ENCODE measurements at regions not wholly inside any gene's neighbourhood (a gene's known extent, or its start where the extent isn't known, plus 50 kb on each side); places are given as distances from the start of the nearest gene placed in this dataset.

DNA sequence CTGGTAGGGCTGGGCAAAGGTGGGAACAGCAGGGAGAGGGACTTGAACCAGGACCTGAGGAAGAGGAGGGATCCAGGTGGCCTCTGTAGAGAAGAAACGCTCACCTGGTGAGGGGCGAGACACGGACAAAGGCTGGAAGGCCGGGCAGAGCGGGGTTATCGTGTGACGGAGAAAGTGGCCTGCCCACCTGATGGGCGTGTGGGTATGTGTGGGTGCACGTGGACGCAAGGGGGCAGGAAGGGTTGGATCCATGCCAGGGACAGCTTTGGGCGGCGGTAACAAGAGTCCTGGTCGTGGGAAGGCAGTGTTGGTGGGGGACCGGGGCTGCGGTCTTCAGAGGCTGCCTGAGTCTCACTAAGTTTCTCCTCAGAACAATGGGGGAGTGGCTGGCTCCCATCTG, 104.1 kb upstream of the GSE1 start:
- no peak for DNase-seq (ENCODE audit: low spot score)
- no peak for FAIRE-seq
- no peak for TF ChIP-seq ZNF616 (CRISPR knock-in tag; IDR thresholded peaks at IDR 0.05; ENCODE audit: low read depth)
- BruUV-seq (replicated peaks) = no TSS peak
- no peak overlapping the region for H3K4me3 ChIP-seq (replicated peaks in 1 of 3; ENCODE audit: insufficient read depth in 1 of 3, low read depth in 2 of 3, low read length in 3 of 3)
- no peak overlapping the region for H2AFZ ChIP-seq (ENCODE audit: low read length)
- H3K9me3 ChIP-seq (ENCODE audit: low read length) = no peaks in the 10 kb centered on the region
- intact Hi-C loops (cut with micrococcal nuclease; ENCODE audit: unreplicated experiment) = no loop called here
- no peak overlapping the region for H3K9ac ChIP-seq (ENCODE audit: insufficient read depth, low read depth, low read length)
- 85% methylated on average over 15 of the region's 15 CpGs for WGBS (ENCODE audit: low lambda C conversion rate)
- ChIA-PET CTCF (ENCODE audit: low intra/inter-chr PET ratio, low total read pairs) (no interaction called here), POLR2A (no interaction called here)
- no peaks in the 10 kb centered on the region for H3K27me3 ChIP-seq (ENCODE audit: control insufficient read depth in 1 of 2, insufficient read depth in 2 of 2, low read length in 2 of 2)
- H3K36me3 ChIP-seq (replicated peaks in 1 of 2; ENCODE audit: control insufficient read depth in 1 of 2, insufficient read depth in 2 of 2, low read length in 2 of 2) = no peaks in the 10 kb centered on the region
- H4K20me1 ChIP-seq (ENCODE audit: insufficient read depth, low read length) = no peaks in the 10 kb centered on the region
- H3K4me1 ChIP-seq (ENCODE audit: insufficient read depth, low read length) = peaks cover 24% of the 10 kb centered on the region
- H3K27ac ChIP-seq (ENCODE audit: extremely low read length, insufficient read depth, low read length) = no peak overlapping the region
- no peak for ATAC-seq
- no peak overlapping the region for H3K4me2 ChIP-seq (ENCODE audit: low read depth, low read length)
- in situ Hi-C loops (cut with HindIII; ENCODE audit: extremely low pct_ligation_motif_present, low pct_unique_long_range_greater_than_20kb) = no loop called here
- H3K79me2 ChIP-seq (ENCODE audit: insufficient read depth, low read length) = no peaks in the 10 kb centered on the region

GRCh38 chr16:85510041-85510659, 103.0 kb upstream of the GSE1 start:
- ChIA-PET POLR2A (interaction anchor here (1.4 kb wide), 1 partner anchor 25 kb away, joined by 4 read pairs; no protein-coding TSS in a partner anchor), CTCF (ENCODE audit: low intra/inter-chr PET ratio, low total read pairs) (no interaction called here)
- Histone ChIP-seq H3K9me3 (ENCODE audit: low read length) (no peaks in the 10 kb centered on the region), H3K36me3 (replicated peaks in 1 of 2; ENCODE audit: control insufficient read depth in 1 of 2, insufficient read depth in 2 of 2, low read length in 2 of 2) (no peaks in the 10 kb centered on the region), H3K4me1 (ENCODE audit: insufficient read depth, low read length) (peaks cover 34% of the 10 kb centered on the region), H3K27me3 (ENCODE audit: control insufficient read depth in 1 of 2, insufficient read depth in 2 of 2, low read length in 2 of 2) (no peaks in the 10 kb centered on the region), H3K9ac (ENCODE audit: insufficient read depth, low read depth, low read length) (no peak overlapping the region), H3K4me3 (replicated peaks in 1 of 3; ENCODE audit: insufficient read depth in 1 of 3, low read depth in 2 of 3, low read length in 3 of 3) (no peak overlapping the region), H3K79me2 (ENCODE audit: insufficient read depth, low read length) (no peaks in the 10 kb centered on the region), H3K4me2 (ENCODE audit: low read depth, low read length) (no peak overlapping the region), H3K27ac (ENCODE audit: extremely low read length, insufficient read depth, low read length) (no peak overlapping the region), H4K20me1 (ENCODE audit: insufficient read depth, low read length) (no peaks in the 10 kb centered on the region), H2AFZ (ENCODE audit: low read length) (no peak overlapping the region)
- ATAC-seq (no peak), DNase-seq (ENCODE audit: low spot score) (no peak), FAIRE-seq (no peak)
- no TSS peak for BruUV-seq (replicated peaks)
- TF ChIP-seq, protein P1, sequence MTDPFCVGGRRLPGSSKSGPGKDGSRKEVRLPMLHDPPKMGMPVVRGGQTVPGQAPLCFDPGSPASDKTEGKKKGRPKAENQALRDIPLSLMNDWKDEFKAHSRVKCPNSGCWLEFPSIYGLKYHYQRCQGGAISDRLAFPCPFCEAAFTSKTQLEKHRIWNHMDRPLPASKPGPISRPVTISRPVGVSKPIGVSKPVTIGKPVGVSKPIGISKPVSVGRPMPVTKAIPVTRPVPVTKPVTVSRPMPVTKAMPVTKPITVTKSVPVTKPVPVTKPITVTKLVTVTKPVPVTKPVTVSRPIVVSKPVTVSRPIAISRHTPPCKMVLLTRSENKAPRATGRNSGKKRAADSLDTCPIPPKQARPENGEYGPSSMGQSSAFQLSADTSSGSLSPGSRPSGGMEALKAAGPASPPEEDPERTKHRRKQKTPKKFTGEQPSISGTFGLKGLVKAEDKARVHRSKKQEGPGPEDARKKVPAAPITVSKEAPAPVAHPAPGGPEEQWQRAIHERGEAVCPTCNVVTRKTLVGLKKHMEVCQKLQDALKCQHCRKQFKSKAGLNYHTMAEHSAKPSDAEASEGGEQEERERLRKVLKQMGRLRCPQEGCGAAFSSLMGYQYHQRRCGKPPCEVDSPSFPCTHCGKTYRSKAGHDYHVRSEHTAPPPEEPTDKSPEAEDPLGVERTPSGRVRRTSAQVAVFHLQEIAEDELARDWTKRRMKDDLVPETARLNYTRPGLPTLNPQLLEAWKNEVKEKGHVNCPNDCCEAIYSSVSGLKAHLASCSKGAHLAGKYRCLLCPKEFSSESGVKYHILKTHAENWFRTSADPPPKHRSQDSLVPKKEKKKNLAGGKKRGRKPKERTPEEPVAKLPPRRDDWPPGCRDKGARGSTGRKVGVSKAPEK (CRISPR knock-in tag; IDR thresholded peaks at IDR 0.05; ENCODE audit: borderline replicate concordance) = no peak
- TF ChIP-seq PHF8 (CRISPR knock-in tag; IDR thresholded peaks at IDR 0.05) (no peak), KDM6A (CRISPR knock-in tag; IDR thresholded peaks at IDR 0.05; ENCODE audit: low read depth) (no peak), HNRNPLL (IDR thresholded peaks at IDR 0.05; ENCODE audit: low read depth, low read length, poor library complexity, severe bottlenecking) (peak; percentile 12)
- intact Hi-C loops (cut with micrococcal nuclease; ENCODE audit: unreplicated experiment) = no loop called here
- 88% methylated on average over 21 of the region's 21 CpGs for WGBS (ENCODE audit: low lambda C conversion rate)
- in situ Hi-C loops (cut with HindIII; ENCODE audit: extremely low pct_ligation_motif_present, low pct_unique_long_range_greater_than_20kb) = no loop called here
